GM19455 (cell line): ENCODE measurements at regions not wholly inside any gene's neighbourhood (a gene's known extent, or its start where the extent isn't known, plus 50 kb on each side); places are given as distances from the start of the nearest gene placed in this dataset.
A peak's percentile ranks its signal among the peaks of the same experiment; 100 is the strongest.

Source experiments
- ATAC-seq: cut with Tn5 transposase; IDR thresholded peaks from one replicate; pipeline ENCODE4 v1.9.1; 2021; ENCODE audit not compliant: unreplicated experiment

GRCh38 chr5:65068410-65068809 is 299.7 kb downstream of the CWC27 start:
- no peak for ATAC-seq

GRCh38 chr5:65070026-65070425 is 301.3 kb downstream of the CWC27 start:
- ATAC-seq, result no peak

- ATAC-seq, result no peak
These were observed 304.1 kb downstream of the CWC27 start for GRCh38 chr5:65072850-65073249.

- no peak for ATAC-seq
These were observed 304.5 kb downstream of the CWC27 start for GRCh38 chr5:65073250-65073661.

- ATAC-seq, result no peak
These were observed 307.0 kb downstream of the CWC27 start for GRCh38 chr5:65075623-65076250.

GRCh38 chr5:65076251-65076869 is 307.6 kb downstream of the CWC27 start:
- ATAC-seq, result peak; percentile 80

- no peak for ATAC-seq
These were observed 308.9 kb downstream of the CWC27 start for GRCh38 chr5:65077653-65078052.

- ATAC-seq, result no peak
These were observed 309.6 kb downstream of the CWC27 start for GRCh38 chr5:65078331-65078730.

GRCh38 chr5:65081071-65081470 is 312.3 kb downstream of the CWC27 start:
- no peak for ATAC-seq

GRCh38 chr5:65084795-65085515 is 316.2 kb downstream of the CWC27 start:
- no peak for ATAC-seq

GRCh38 chr5:65085516-65085850 is 316.8 kb downstream of the CWC27 start:
- no peak for ATAC-seq

GRCh38 chr5:65086234-65086890 is 317.6 kb downstream of the CWC27 start:
- ATAC-seq, result no peak

- no peak for ATAC-seq
These were observed 318.4 kb downstream of the CWC27 start for GRCh38 chr5:65087154-65087553.

- no peak for ATAC-seq
These were observed 325.5 kb downstream of the CWC27 start for GRCh38 chr5:65094279-65094678.

GRCh38 chr5:65098393-65098792 is 329.7 kb downstream of the CWC27 start:
- no peak for ATAC-seq
